Breast epithelium (tissue), 3 donors: ENCODE measurements at regions not wholly inside any gene's neighbourhood (a gene's known extent, or its start where the extent isn't known, plus 50 kb on each side); places are given as distances from the start of the nearest gene placed in this dataset.
"Not testable (repeated sequence)": the region's sequence is repeated elsewhere in the genome, so short reads cannot be mapped to it uniquely, and the experiment has no call there.

Source experiments
- CTCF ChIP-seq, 3 donors: fragments of 450-650 bp; IDR thresholded peaks; one replicate each; pipeline ENCODE4 v1.5.1; 2016 to 2017; ENCODE audit warnings: antibody characterized with exemption in 3 of 3, mild to moderate bottlenecking in 3 of 3, moderate library complexity in 3 of 3
- POLR2AphosphoS5 ChIP-seq, 3 donors: sonication (generic); formaldehyde crosslinking; IDR thresholded peaks; one replicate each; pipeline ENCODE4 v1.6.1; 2017; ENCODE audit warnings: antibody characterized with exemption in 3 of 3

- TF ChIP-seq CTCF, POLR2AphosphoS5 (IDR thresholded peaks at IDR 0.05): not testable (repeated sequence)
Measured at GRCh38 chr1:94292978-94293377, 55.6 kb upstream of the ARHGAP29 start.
